HG02852 (cell line): ENCODE measurements at regions not wholly inside any gene's neighbourhood (a gene's known extent, or its start where the extent isn't known, plus 50 kb on each side); places are given as distances from the start of the nearest gene placed in this dataset.
"Not testable (repeated sequence)": the region's sequence is repeated elsewhere in the genome, so short reads cannot be mapped to it uniquely, and the experiment has no call there.

Experiments
- ATAC-seq: cut with Tn5 transposase; IDR thresholded peaks from one replicate; pipeline ENCODE4 v1.9.1; 2021; ENCODE audit warnings: mild to moderate bottlenecking, moderate library complexity; ENCODE audit not compliant: unreplicated experiment

DNA sequence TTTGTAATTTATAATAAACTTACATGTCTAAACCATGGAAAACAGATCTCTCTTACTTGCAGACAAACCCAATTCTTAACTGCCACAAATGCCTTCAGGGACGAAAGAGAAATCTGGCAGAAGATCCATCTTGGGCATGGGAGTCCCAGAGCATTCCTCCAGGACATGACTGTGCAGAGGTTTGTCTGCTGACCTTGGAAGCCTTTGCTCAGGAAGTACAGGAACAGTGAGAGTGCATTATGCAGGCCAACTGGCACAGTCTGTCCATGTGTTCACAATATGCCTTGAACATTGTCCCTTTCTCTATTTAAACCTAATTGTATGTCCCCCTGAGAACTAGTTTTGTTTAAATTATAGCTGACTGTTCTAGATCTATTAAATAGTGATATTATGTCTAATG lies 467.1 kb downstream of the ATP23 start:
- ATAC-seq = no peak

- no peak for ATAC-seq
Measured at GRCh38 chr12:58412461-58413060, 471.2 kb downstream of the ATP23 start.

DNA sequence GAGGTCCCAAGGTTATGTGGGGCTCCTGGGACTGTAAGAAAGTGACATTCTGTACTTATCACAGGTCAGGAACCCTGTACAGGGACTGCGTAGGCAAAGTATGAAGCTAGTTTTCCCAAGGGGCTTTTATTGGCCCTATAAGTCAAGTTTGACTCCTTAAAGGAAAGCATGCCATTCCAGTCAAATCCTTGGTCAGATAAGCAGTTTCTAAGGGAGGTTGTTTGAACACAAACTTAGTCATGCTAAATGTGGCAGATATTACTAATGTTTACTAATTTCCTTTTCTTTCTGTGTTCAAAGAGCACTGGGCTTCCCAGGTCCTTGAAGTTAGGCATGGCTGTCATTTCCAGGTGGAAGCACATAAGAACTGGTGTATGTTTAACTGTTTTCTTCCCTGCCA lies 472.4 kb downstream of the ATP23 start:
- ATAC-seq = no peak

DNA sequence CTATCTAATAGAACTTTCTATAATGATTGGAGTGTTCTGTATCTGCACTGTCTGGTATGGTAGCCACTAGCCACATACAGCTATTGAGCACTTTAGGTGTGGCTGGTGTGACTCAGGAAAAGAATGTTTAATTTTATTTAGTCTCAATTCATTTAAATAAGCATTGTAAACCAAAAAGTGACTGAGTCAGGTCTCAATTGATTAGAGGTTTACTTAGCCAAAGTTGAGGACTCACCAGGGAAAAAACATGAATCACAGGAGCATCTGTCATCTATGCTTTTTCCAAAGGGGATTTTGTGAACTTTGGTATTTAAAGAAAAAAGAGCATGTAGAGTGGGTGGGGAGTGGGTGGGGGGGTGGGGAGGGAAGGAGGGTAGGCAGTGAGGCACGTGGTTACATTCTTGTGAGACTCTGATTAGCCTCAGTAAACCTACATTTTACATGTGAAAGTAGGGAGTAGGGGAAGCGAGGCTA lies 473.1 kb downstream of the ATP23 start:
- no peak for ATAC-seq

DNA sequence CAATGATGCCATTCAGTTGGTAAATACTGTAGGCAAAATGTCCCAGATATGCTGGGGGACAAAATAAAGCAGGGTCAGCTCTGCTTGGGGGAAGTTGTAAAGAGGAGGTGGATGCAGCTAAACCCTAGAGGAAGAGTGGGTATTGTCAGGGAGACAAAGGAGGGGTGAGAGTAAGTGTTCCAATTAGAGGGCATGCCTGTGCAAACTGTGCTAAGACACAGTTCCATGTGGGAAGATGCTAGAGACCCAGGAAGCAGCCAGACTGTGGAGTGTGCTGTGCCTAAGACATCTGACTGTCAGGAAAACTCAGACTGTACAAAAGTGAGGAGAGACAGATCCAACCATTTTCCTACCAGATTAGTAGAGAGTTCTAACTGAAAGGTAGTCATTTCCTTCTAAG lies 474.3 kb downstream of the ATP23 start:
- no peak for ATAC-seq

- ATAC-seq = no peak
Measured at GRCh38 chr12:58416236-58416635, 474.9 kb downstream of the ATP23 start.

DNA sequence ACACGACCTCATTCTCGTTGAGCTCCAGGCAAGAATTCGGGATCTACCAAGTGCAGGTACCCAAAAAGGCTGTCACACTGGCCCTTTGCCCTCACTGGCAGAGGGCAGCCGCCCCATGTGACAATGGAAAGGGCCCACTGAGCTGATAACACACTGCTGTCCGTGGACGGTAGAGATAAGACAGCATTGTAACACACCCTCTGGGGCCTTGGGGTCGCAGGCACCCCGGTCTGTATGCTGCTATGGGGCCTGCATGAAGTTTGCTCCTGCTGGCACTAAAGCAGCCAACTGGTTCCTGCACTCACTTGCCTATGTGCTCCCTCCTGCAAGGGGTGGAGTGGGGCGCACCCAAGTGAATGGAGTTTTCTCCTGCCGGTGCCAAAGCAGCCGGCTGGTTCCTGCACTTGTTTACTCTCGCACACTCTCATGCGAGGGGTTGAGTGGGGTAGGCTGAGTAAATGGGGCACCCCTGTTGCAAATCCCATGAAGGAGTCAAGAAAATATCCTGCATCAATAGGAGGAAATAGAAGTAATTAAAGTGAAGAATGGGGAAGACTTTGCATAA lies 477.9 kb downstream of the ATP23 start:
- no peak for ATAC-seq

GRCh38 chr12:58419905-58420304 lies 478.5 kb downstream of the ATP23 start:
- no peak for ATAC-seq

- no peak for ATAC-seq
Measured at GRCh38 chr12:58420503-58420902, 479.1 kb downstream of the ATP23 start.

GRCh38 chr12:58421990-58422389 lies 480.6 kb downstream of the ATP23 start:
- ATAC-seq = no peak

DNA sequence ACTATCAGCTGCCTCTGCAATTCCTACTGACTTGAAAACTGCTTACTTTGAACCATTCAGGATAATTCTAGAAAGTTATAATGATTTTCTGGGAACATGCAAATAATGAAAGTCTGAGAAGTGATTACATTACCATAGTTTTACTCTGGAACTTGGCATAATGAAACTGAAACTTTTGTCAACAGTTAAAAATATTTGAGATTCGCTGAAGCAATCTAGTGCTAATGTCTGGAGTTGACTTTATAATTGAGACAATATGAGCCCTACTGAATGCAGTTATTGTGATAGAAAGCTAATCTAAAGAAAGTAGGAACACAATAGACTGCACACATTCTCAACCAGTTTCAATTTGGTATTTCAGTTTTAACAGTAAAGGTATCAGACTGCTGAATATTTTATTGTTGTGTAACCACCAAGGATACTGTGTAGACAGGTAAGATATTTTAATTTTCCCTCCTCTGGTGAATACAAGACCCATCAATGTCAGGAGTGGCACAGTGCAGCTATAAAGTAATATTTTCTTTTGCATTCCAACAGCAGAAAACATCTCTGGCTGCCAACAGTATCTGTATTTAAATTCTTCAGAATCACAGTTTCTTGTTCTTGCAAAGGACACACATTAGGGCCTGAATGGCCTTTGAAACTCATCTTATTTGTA lies 483.5 kb downstream of the ATP23 start:
- ATAC-seq = peak; percentile 41

DNA sequence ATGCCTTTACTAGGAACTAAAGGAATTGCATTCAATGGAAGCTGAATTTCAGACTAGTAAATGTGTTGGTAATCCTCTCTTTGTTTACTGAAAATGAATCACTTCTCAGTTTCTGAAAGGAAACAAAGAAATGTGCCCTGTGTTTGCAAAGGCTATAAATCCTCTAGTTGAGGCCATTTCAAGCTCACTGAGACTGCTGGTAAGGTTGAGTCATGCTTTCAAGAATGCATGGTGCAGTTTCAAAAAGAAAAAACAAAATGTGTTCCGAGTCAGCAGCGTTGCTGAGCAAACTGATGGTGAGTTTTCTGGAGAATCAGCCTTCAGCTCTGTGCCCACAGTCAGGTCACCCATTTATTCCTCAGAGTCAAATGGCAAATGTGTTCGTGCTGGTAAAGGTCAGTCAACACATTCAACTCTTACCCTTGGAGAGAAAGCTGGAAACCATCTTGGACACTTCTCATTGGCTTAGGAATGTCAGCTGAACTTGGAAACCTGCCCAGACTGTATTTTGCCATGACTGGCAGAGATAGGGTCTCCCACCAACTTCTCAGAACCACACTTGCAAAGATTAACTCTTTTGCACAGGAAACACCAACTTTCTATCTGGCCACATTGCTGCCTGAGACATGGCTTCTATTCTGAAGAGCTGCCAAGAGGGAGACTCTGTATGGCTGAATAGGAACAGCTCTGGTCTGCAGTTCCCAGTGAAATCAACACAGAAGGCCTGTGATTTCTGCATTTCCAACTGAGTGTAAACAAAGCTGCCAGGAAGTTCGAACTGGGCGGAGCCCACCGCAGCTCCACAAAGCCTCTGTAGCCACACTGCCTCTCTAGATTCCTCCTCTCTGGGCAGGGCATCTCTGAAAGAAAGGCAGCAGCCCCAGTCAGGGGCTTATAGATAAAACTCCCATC lies 484.4 kb downstream of the ATP23 start:
- peak; percentile 87 for ATAC-seq

DNA sequence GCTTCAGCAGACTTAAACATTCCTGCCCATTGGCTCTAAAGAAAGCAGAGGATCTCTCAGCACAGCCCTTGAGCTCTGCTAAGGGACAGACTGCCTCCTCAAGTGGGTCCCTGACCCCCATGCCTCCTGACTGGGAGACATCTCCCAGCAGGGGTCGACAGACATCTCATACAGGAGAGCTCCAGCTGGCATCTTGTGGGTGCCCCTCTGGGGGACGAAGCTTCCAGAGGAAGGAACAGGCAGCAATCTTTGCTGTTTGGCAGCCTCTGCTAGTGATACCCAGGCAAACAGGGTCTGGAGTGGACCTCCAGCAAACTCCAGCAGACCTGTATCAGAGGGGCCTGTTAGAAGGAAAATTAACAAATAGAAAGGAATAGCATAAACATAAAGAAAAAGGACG lies 485.1 kb downstream of the ATP23 start:
- ATAC-seq = not testable (repeated sequence)

DNA sequence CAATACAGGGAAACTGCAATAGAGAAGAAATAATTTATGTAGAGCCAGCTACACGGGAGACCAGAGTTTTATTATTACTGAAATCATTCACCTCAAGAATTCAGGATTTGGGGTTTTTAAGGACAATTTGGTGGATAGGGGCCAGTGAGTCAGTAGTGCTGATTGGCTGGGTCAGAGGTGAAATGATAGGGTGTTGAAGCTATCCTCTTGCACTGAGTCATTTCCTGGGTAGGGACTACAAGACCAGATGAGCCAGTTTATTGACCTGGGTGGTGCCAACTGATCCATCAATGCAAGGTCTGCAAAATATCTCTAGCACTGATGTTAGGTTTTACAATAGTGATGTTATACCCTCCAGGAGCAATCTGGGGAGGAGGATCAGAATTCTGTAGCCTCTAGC lies 486.3 kb downstream of the LRIG3 start:
- ATAC-seq = no peak

DNA sequence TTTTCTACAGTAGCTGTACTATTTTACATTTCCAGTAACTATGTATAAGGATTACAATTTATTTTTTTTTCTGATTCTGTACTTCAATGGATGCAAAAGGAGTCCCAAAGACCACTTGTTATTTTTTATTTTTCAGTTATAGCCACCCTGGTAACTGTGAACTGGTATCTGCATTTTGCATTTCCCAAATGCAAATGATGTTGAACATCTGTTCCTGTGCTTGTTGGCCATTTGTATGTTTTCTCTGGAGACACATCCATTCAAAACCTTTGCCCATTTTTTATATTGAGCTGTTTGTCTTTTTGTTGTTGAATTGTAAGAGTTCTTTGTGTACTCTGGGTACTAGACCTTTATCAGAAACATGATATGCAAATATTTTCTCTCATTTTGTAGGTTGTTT lies 485.6 kb downstream of the LRIG3 start:
- ATAC-seq = no peak

GRCh38 chr12:58435647-58436046 lies 484.7 kb downstream of the LRIG3 start:
- peak; percentile 66 for ATAC-seq

DNA sequence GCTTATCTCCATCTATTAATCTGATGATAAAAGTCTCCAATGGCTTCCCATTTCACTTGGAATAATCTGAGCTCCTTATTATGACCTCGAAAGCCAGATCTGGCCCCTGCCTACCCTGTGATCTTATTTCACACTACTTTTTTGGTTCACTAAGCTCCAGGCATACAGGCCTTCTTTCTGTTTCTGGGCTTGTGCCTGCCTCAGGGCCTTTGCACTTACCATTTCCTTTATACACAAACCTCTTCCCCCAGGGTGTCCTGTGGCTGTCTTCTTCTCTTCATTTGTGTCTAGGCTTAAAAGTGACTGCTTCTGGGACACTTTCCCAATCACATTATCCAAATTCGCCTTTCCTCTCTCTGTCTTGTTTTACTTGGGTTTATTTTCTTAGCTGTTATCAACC lies 478.8 kb downstream of the LRIG3 start:
- no peak for ATAC-seq

GRCh38 chr12:58443273-58443980 lies 476.9 kb downstream of the LRIG3 start:
- ATAC-seq = peak; percentile 71

GRCh38 chr12:58443981-58444371 lies 476.3 kb downstream of the LRIG3 start:
- ATAC-seq = no peak

DNA sequence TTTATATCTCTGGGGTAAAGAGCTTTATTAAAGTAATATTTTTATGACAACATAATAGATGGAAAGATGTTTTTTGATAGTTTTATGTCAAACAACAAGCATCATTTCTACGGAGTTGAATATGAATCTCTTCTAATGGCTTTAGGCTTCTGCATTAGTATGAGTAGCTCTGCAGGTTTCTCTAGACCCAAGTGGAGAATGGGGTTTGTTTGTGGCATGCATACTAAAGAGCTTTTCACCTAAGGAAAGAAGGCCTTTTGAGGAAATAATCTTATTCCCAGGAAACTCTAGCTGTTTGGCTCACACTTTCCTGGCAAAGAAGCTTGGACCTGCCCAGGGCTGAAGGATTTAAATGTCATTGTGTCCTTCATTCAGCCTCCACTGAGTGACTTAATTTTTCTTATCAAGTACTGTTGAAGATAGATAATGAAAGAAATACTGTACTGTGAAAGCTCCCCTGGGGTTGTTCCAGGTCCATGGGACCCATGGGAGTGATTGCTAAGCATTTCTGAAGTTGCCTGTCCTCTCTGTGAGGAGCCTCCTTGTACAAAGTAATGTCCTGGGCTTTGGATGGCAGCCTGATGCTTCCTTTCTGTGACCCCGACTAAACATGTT lies 469.3 kb downstream of the LRIG3 start:
- no peak for ATAC-seq
